ENCODE measurements at regions not wholly inside any gene's neighbourhood (a gene's known extent, or its start where the extent isn't known, plus 50 kb on each side); places are given as distances from the start of the nearest gene placed in this dataset.

DNA sequence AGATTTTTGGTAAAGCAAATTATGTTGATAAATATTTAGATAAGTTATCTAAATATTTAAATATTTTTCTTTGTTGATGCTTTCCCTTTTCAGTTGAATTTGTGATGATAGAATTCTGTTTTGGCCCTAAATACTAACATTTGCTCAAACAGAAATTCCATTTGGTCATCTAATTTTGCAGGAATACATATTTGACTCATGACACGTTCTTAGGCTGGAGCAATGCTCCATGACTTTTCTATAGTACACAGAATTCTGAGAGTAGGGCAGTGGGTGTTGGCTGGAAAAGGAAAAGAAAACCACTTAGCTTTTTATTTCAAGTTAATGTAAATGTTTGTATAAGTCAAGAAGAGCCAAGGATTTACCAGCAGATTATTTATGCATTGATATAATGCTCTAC lies 58.6 kb upstream of the GK2 start:
- Histone ChIP-seq H3K36me3 (no peaks in the 10 kb centered on the region), H3K4me1 (no peaks in the 10 kb centered on the region), H3K27ac (no peak overlapping the region), H3K4me3 (no peak overlapping the region), H3K9me3 (no peaks in the 10 kb centered on the region), H3K27me3 (no peaks in the 10 kb centered on the region)
- intact Hi-C loops (cut with DNase I): no loop called here
- ATAC-seq (no peak), DNase-seq (no peak)
- TF ChIP-seq, protein P1, sequence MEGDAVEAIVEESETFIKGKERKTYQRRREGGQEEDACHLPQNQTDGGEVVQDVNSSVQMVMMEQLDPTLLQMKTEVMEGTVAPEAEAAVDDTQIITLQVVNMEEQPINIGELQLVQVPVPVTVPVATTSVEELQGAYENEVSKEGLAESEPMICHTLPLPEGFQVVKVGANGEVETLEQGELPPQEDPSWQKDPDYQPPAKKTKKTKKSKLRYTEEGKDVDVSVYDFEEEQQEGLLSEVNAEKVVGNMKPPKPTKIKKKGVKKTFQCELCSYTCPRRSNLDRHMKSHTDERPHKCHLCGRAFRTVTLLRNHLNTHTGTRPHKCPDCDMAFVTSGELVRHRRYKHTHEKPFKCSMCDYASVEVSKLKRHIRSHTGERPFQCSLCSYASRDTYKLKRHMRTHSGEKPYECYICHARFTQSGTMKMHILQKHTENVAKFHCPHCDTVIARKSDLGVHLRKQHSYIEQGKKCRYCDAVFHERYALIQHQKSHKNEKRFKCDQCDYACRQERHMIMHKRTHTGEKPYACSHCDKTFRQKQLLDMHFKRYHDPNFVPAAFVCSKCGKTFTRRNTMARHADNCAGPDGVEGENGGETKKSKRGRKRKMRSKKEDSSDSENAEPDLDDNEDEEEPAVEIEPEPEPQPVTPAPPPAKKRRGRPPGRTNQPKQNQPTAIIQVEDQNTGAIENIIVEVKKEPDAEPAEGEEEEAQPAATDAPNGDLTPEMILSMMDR (IDR thresholded peaks at IDR 0.05): no peak

All from left lung (tissue), 4 donors.